Prostate gland (tissue), 1 donor: ENCODE measurements at regions not wholly inside any gene's neighbourhood (a gene's known extent, or its start where the extent isn't known, plus 50 kb on each side); places are given as distances from the start of the nearest gene placed in this dataset.

ENCODE experiments used
- POLR2A ChIP-seq: fragments of 450-650 bp; IDR thresholded peaks from one replicate; pipeline ENCODE4 v1.6.1; 2016; ENCODE audit warnings: antibody characterized with exemption, mild to moderate bottlenecking
- POLR2AphosphoS5 ChIP-seq: sonication (generic); formaldehyde crosslinking; IDR thresholded peaks from one replicate; pipeline ENCODE4 v1.6.1; 2017; ENCODE audit warnings: antibody characterized with exemption

GRCh38 chr4:174047363-174047762, 236.1 kb downstream of the FBXO8 start:
- TF ChIP-seq POLR2AphosphoS5: no peak
- TF ChIP-seq POLR2A: no peak
